ENCODE measurements at regions not wholly inside any gene's neighbourhood (a gene's known extent, or its start where the extent isn't known, plus 50 kb on each side); places are given as distances from the start of the nearest gene placed in this dataset.

GRCh38 chr4:84419201-84419600, 79.9 kb downstream of the NKX6-1 start:
- DNase-seq (ENCODE audit: extremely low read depth, low read depth) = no peak
- no peak for TF ChIP-seq CTCF (IDR thresholded peaks at IDR 0.05; ENCODE audit: low read depth, low read length, missing control alignments)
- H3K4me3 ChIP-seq (replicated peaks; ENCODE audit: low read depth, low read length) = no peak overlapping the region

- no peak for DNase-seq (ENCODE audit: extremely low read depth, low read depth)
- no peak for TF ChIP-seq CTCF (IDR thresholded peaks at IDR 0.05; ENCODE audit: low read depth, low read length, missing control alignments)
- no peak overlapping the region for H3K4me3 ChIP-seq (replicated peaks; ENCODE audit: low read depth, low read length)
Observed at GRCh38 chr4:84417997-84418709, 80.9 kb downstream of the NKX6-1 start.

- TF ChIP-seq CTCF (IDR thresholded peaks at IDR 0.05; ENCODE audit: low read depth, low read length, missing control alignments) = no peak
- H3K4me3 ChIP-seq (replicated peaks; ENCODE audit: low read depth, low read length) = no peak overlapping the region
- no peak for DNase-seq (ENCODE audit: extremely low read depth, low read depth)
Observed at GRCh38 chr4:84413976-84414375, 85.1 kb downstream of the NKX6-1 start.

GRCh38 chr4:84413480-84413879, 85.6 kb downstream of the NKX6-1 start:
- no peak for DNase-seq (ENCODE audit: extremely low read depth, low read depth)
- no peak for TF ChIP-seq CTCF (IDR thresholded peaks at IDR 0.05; ENCODE audit: low read depth, low read length, missing control alignments)
- H3K4me3 ChIP-seq (replicated peaks; ENCODE audit: low read depth, low read length) = no peak overlapping the region

- TF ChIP-seq CTCF (IDR thresholded peaks at IDR 0.05; ENCODE audit: low read depth, low read length, missing control alignments) = no peak
- DNase-seq (ENCODE audit: extremely low read depth, low read depth) = no peak
- no peak overlapping the region for H3K4me3 ChIP-seq (replicated peaks; ENCODE audit: low read depth, low read length)
Observed at GRCh38 chr4:84412062-84412461, 87.0 kb downstream of the NKX6-1 start.

- TF ChIP-seq CTCF (IDR thresholded peaks at IDR 0.05; ENCODE audit: low read depth, low read length, missing control alignments) = no peak
- no peak for DNase-seq (ENCODE audit: extremely low read depth, low read depth)
- H3K4me3 ChIP-seq (replicated peaks; ENCODE audit: low read depth, low read length) = no peak overlapping the region
Observed at GRCh38 chr4:84407554-84408407, 91.3 kb downstream of the NKX6-1 start.

All from HFF-Myc (cell line).